OCI-LY3 (cell line): ENCODE measurements at regions not wholly inside any gene's neighbourhood (a gene's known extent, or its start where the extent isn't known, plus 50 kb on each side); places are given as distances from the start of the nearest gene placed in this dataset.

Source experiments
- H2AFZ ChIP-seq: fragments of 200-600, 300-600 bp; shearing (Covaris generic); 2 replicates; pipeline ENCODE4 v1.6.0; 2014; ENCODE audit warnings: antibody characterized with exemption, low read depth, low read length
- H3K27ac ChIP-seq: fragments of 200-600, 300-600 bp; sonication (generic); 2 replicates; pipeline ENCODE4 v1.5.1; 2014; ENCODE audit warnings: mild to moderate bottlenecking, low read length, moderate library complexity, mixed read lengths
- H3K27me3 ChIP-seq: fragments of 200-600, 300-600 bp; sonication (generic); 2 replicates; pipeline ENCODE4 v1.6.1; 2014; ENCODE audit warnings: low read depth, low read length, mixed read lengths
- H3K36me3 ChIP-seq: fragments of 200-600, 300-600 bp; sonication (generic); replicated peaks from 2 replicates; pipeline ENCODE3; 2014; ENCODE audit warnings: low read depth, low read length, mixed read lengths
- H3K4me1 ChIP-seq: fragments of 300-600, 200-600 bp; sonication (generic); 2 replicates; pipeline ENCODE4 v1.6.1; 2014; ENCODE audit warnings: low read length, mixed read lengths
- H3K4me2 ChIP-seq: fragments of 200-600, 300-600 bp; sonication (generic); 2 replicates; pipeline ENCODE4 v1.6.1; 2014; ENCODE audit warnings: low read length, mixed read lengths
- H3K4me3 ChIP-seq: fragments of 300-600, 200-600 bp; sonication (generic); 2 replicates; pipeline ENCODE4 v1.5.1; 2014; ENCODE audit warnings: antibody characterized with exemption, mild to moderate bottlenecking, low read length, moderate library complexity
- H3K79me2 ChIP-seq: fragments of 300-600, 200-600 bp; shearing (Covaris generic); 2 replicates; pipeline ENCODE4 v1.6.1; 2014; ENCODE audit warnings: mild to moderate bottlenecking, low read length, mixed read lengths
- H3K9ac ChIP-seq: fragments of 300-600, 200-600 bp; shearing (Covaris generic); 2 replicates; pipeline ENCODE4 v1.6.0; 2014; ENCODE audit warnings: mild to moderate bottlenecking, low read length, moderate library complexity
- H3K9me3 ChIP-seq: fragments of 200-600, 300-600 bp; shearing (Covaris generic); 2 replicates; pipeline ENCODE4 v1.6.1; 2014; ENCODE audit warnings: low read length, mixed read lengths; ENCODE audit not compliant: insufficient read depth
- H4K20me1 ChIP-seq: fragments of 200-600, 300-600 bp; sonication (generic); 2 replicates; pipeline ENCODE4 v1.6.1; 2016; ENCODE audit warnings: low read length, mixed read lengths; ENCODE audit not compliant: insufficient read depth
- CTCF ChIP-seq: fragments of 200-600, 300-600 bp; sonication (generic); IDR thresholded peaks from 2 replicates; pipeline ENCODE4 v1.5.1; 2014; ENCODE audit warnings: antibody characterized with exemption, low read length, low read depth
- EZH2phosphoT487 ChIP-seq: fragments of 200-600 bp; shearing (Covaris generic); IDR thresholded peaks from 2 replicates; pipeline ENCODE4 v1.6.1; 2018; ENCODE audit warnings: antibody characterized with exemption, mixed run types, low read depth

- Histone ChIP-seq H3K36me3 (peaks cover 3% of the 10 kb centered on the region), H4K20me1 (no peaks in the 10 kb centered on the region), H3K4me2 (no peak overlapping the region), H3K27me3 (no peaks in the 10 kb centered on the region), H3K9me3 (peaks cover 13% of the 10 kb centered on the region; the same call in 1 of the 2 replicates), H3K4me1 (no peaks in the 10 kb centered on the region), H3K4me3 (no peak overlapping the region), H3K79me2 (no peaks in the 10 kb centered on the region), H2AFZ (no peak overlapping the region), H3K27ac (no peak overlapping the region), H3K9ac (no peak overlapping the region)
- TF ChIP-seq CTCF: no peak
- TF ChIP-seq EZH2phosphoT487: no peak
Measured at GRCh38 chr21:35245879-35246278, 196.8 kb upstream of the RUNX1 start.

GRCh38 chr21:35244514-35244913 is 195.4 kb upstream of the RUNX1 start:
- no peak overlapping the region for H2AFZ ChIP-seq
- H3K9me3 ChIP-seq: 0 out of 2 replicates have a peak, but pooled peaks cover 5% of the 10 kb centered on the region
- H3K4me1 ChIP-seq: no peaks in the 10 kb centered on the region
- no peaks in the 10 kb centered on the region for H3K27me3 ChIP-seq
- no peak overlapping the region for H3K27ac ChIP-seq
- no peak overlapping the region for H3K4me2 ChIP-seq
- H4K20me1 ChIP-seq: no peaks in the 10 kb centered on the region
- no peak for TF ChIP-seq CTCF
- TF ChIP-seq EZH2phosphoT487: no peak
- H3K4me3 ChIP-seq: no peak overlapping the region
- no peaks in the 10 kb centered on the region for H3K79me2 ChIP-seq
- peaks cover under 1% of the 10 kb centered on the region for H3K36me3 ChIP-seq
- H3K9ac ChIP-seq: no peak overlapping the region

- H2AFZ ChIP-seq: no peak overlapping the region
- no peaks in the 10 kb centered on the region for H3K27me3 ChIP-seq
- no peak overlapping the region for H3K4me2 ChIP-seq
- H3K9ac ChIP-seq: no peak overlapping the region
- no peak for TF ChIP-seq EZH2phosphoT487
- TF ChIP-seq CTCF: no peak
- no peaks in the 10 kb centered on the region for H4K20me1 ChIP-seq
- H3K4me1 ChIP-seq: peaks cover 4% of the 10 kb centered on the region
- no peaks in the 10 kb centered on the region for H3K79me2 ChIP-seq
- H3K4me3 ChIP-seq: no peak overlapping the region
- H3K36me3 ChIP-seq: peaks cover 11% of the 10 kb centered on the region
- H3K27ac ChIP-seq: no peak overlapping the region
- 0 out of 2 replicates have a peak, but pooled peaks cover 17% of the 10 kb centered on the region for H3K9me3 ChIP-seq
Measured at GRCh38 chr21:35243171-35243570, 194.1 kb upstream of the RUNX1 start.

GRCh38 chr21:35239811-35240219 is 190.7 kb upstream of the RUNX1 start:
- TF ChIP-seq CTCF (no peak), EZH2phosphoT487 (no peak)
- Histone ChIP-seq H3K9ac (no peak overlapping the region), H3K27ac (no peak overlapping the region), H4K20me1 (no peaks in the 10 kb centered on the region), H3K79me2 (no peaks in the 10 kb centered on the region), H3K4me3 (no peak overlapping the region), H3K27me3 (no peaks in the 10 kb centered on the region), H2AFZ (no peak overlapping the region), H3K36me3 (peaks cover 37% of the 10 kb centered on the region), H3K9me3 (peaks cover 38% of the 10 kb centered on the region), H3K4me2 (no peak overlapping the region), H3K4me1 (peaks cover 28% of the 10 kb centered on the region)
